Naive B cell (primary cell): ENCODE measurements at regions not wholly inside any gene's neighbourhood (a gene's known extent, or its start where the extent isn't known, plus 50 kb on each side); places are given as distances from the start of the nearest gene placed in this dataset.

ENCODE experiments used
- ATAC-seq, 2 donors: fragments of 150-1000 bp; cut with Tn5 transposase; 2 replicates each; pipeline ENCODE4 v1.10.0; 2021; ENCODE audit warnings: low read depth in 2 of 2, mild to moderate bottlenecking in 2 of 2, moderate library complexity in 2 of 2
- DNase-seq: peaks from one replicate; pipeline ENCODE4 v3.0.0; 2022
- H3K27ac Mint-ChIP-seq, 6 donors: one replicate each; pipeline ENCODE4 v1.8.0; 2020 to 2022; ENCODE audit warnings: mild to moderate bottlenecking in 6 of 6, mixed read lengths in 6 of 6, moderate library complexity in 5 of 6, inconsistent platforms in 2 of 6
- H3K27me3 Mint-ChIP-seq, 3 donors: one replicate each; pipeline ENCODE4 v1.8.0; 2021 to 2022; ENCODE audit warnings: mixed read lengths in 3 of 3, mild to moderate bottlenecking in 1 of 3
- H3K36me3 Mint-ChIP-seq, 2 donors: one replicate each; pipeline ENCODE4 v1.8.0; 2020 to 2022; ENCODE audit warnings: mixed read lengths in 2 of 2, inconsistent platforms in 1 of 2, mild to moderate bottlenecking in 1 of 2
- H3K4me1 Mint-ChIP-seq, 3 donors: one replicate each; pipeline ENCODE4 v1.8.0; 2020 to 2022; ENCODE audit warnings: mixed read lengths in 3 of 3, inconsistent platforms in 1 of 3, mild to moderate bottlenecking in 1 of 3, moderate library complexity in 1 of 3
- H3K4me3 Mint-ChIP-seq, 8 donors: one replicate each; pipeline ENCODE4 v1.8.0; 2020 to 2022; ENCODE audit warnings: mild to moderate bottlenecking in 8 of 8, mixed read lengths in 8 of 8, moderate library complexity in 8 of 8, inconsistent platforms in 2 of 8
- H3K9me3 Mint-ChIP-seq, 7 donors: one replicate each; pipeline ENCODE4 v1.8.0; 2020 to 2022; ENCODE audit warnings: mixed read lengths in 7 of 7, mild to moderate bottlenecking in 5 of 7, inconsistent platforms in 2 of 7, moderate library complexity in 1 of 7

GRCh38 chr5:169440107-169440705 lies 139.3 kb upstream of the SLIT3 start:
- Mint-ChIP-seq H3K27ac (no peak overlapping the region), H3K4me1 (no peaks in the 10 kb centered on the region), H3K4me3 (no peak overlapping the region), H3K27me3 (peaks cover 0 to 10% (median 9%) of the 10 kb centered on the region in 3 donors), H3K9me3 (peaks cover 0 to 5% (median 0%) of the 10 kb centered on the region in 7 donors), H3K36me3 (no peaks in the 10 kb centered on the region)
- DNase-seq, result no peak
- ATAC-seq, result no peak

- H3K4me3 Mint-ChIP-seq, result no peak overlapping the region
- no peaks in the 10 kb centered on the region for H3K4me1 Mint-ChIP-seq
- H3K36me3 Mint-ChIP-seq, result no peaks in the 10 kb centered on the region
- H3K9me3 Mint-ChIP-seq, result peaks cover 0 to 5% (median 0%) of the 10 kb centered on the region in 7 donors
- DNase-seq, result no peak
- no peak for ATAC-seq
- peaks cover 0 to 10% (median 9%) of the 10 kb centered on the region in 3 donors for H3K27me3 Mint-ChIP-seq
- H3K27ac Mint-ChIP-seq, result no peak overlapping the region
Measured at GRCh38 chr5:169439362-169439761, 138.4 kb upstream of the SLIT3 start.

- H3K4me3 Mint-ChIP-seq, result no peak overlapping the region
- DNase-seq, result no peak
- H3K27ac Mint-ChIP-seq, result no peak overlapping the region
- peaks cover 0 to 10% (median 9%) of the 10 kb centered on the region in 3 donors for H3K27me3 Mint-ChIP-seq
- no peaks in the 10 kb centered on the region for H3K36me3 Mint-ChIP-seq
- no peak for ATAC-seq
- peaks cover 0 to 3% (median 0%) of the 10 kb centered on the region in 7 donors for H3K9me3 Mint-ChIP-seq
- H3K4me1 Mint-ChIP-seq, result no peaks in the 10 kb centered on the region
Measured at GRCh38 chr5:169435506-169436229, 134.7 kb upstream of the SLIT3 start.

GRCh38 chr5:169433221-169433651 lies 132.3 kb upstream of the SLIT3 start:
- ATAC-seq (no peak), DNase-seq (no peak)
- no peak overlapping the region for H3K27ac Mint-ChIP-seq
- no peaks in the 10 kb centered on the region for H3K4me1 Mint-ChIP-seq
- H3K9me3 Mint-ChIP-seq, result peaks cover 0 to 4% (median 0%) of the 10 kb centered on the region in 7 donors
- peaks cover 0 to under 1% (median 0%) of the 10 kb centered on the region in 3 donors for H3K27me3 Mint-ChIP-seq
- H3K36me3 Mint-ChIP-seq, result no peaks in the 10 kb centered on the region
- H3K4me3 Mint-ChIP-seq, result no peak overlapping the region

- DNase-seq (no peak), ATAC-seq (no peak)
- H3K4me1 Mint-ChIP-seq, result no peaks in the 10 kb centered on the region
- no peak overlapping the region for H3K27ac Mint-ChIP-seq
- no peaks in the 10 kb centered on the region for H3K36me3 Mint-ChIP-seq
- H3K4me3 Mint-ChIP-seq, result no peak overlapping the region
- H3K9me3 Mint-ChIP-seq, result peaks cover 0 to 6% (median 0%) of the 10 kb centered on the region in 7 donors
- H3K27me3 Mint-ChIP-seq, result no peaks in the 10 kb centered on the region
Measured at GRCh38 chr5:169431386-169431785, 130.4 kb upstream of the SLIT3 start.

- H3K36me3 Mint-ChIP-seq, result no peaks in the 10 kb centered on the region
- ATAC-seq (no peak), DNase-seq (no peak)
- H3K4me1 Mint-ChIP-seq, result no peaks in the 10 kb centered on the region
- no peak overlapping the region for H3K27ac Mint-ChIP-seq
- H3K27me3 Mint-ChIP-seq, result no peaks in the 10 kb centered on the region
- H3K4me3 Mint-ChIP-seq, result no peak overlapping the region
- H3K9me3 Mint-ChIP-seq, result peaks cover 0 to 7% (median 0%) of the 10 kb centered on the region in 7 donors
Measured at GRCh38 chr5:169430671-169431070, 129.7 kb upstream of the SLIT3 start.

GRCh38 chr5:169429044-169429443 lies 128.1 kb upstream of the SLIT3 start:
- Mint-ChIP-seq H3K27me3 (no peaks in the 10 kb centered on the region), H3K9me3 (peaks cover 0 to 7% (median 1%) of the 10 kb centered on the region in 7 donors), H3K27ac (no peak overlapping the region), H3K36me3 (no peaks in the 10 kb centered on the region), H3K4me1 (no peaks in the 10 kb centered on the region), H3K4me3 (no peak overlapping the region)
- no peak for ATAC-seq
- DNase-seq, result no peak

- Mint-ChIP-seq H3K36me3 (no peaks in the 10 kb centered on the region), H3K4me1 (no peaks in the 10 kb centered on the region), H3K9me3 (peaks cover 0 to 7% (median 1%) of the 10 kb centered on the region in 7 donors), H3K27ac (no peak overlapping the region), H3K27me3 (no peaks in the 10 kb centered on the region), H3K4me3 (no peak overlapping the region)
- no peak for DNase-seq
- ATAC-seq, result no peak
Measured at GRCh38 chr5:169426784-169427183, 125.8 kb upstream of the SLIT3 start.

GRCh38 chr5:169424670-169425378 lies 123.9 kb upstream of the SLIT3 start:
- Mint-ChIP-seq H3K9me3 (peaks cover 0 to 7% (median 0%) of the 10 kb centered on the region in 7 donors), H3K4me1 (no peaks in the 10 kb centered on the region)

GRCh38 chr5:169424279-169424655 lies 123.3 kb upstream of the SLIT3 start:
- ATAC-seq (no peak), DNase-seq (no peak)
- Mint-ChIP-seq H3K4me1 (no peaks in the 10 kb centered on the region), H3K4me3 (no peak overlapping the region), H3K36me3 (no peaks in the 10 kb centered on the region), H3K27ac (peak overlapping the region in 1 of 6 donors; percentile 71), H3K9me3 (peaks cover 0 to 7% (median 0%) of the 10 kb centered on the region in 7 donors), H3K27me3 (no peaks in the 10 kb centered on the region)

More at GRCh38 chr5:169424670-169425378, 123.9 kb upstream of the SLIT3 start:
- Mint-ChIP-seq H3K4me3 (no peak overlapping the region), H3K36me3 (no peaks in the 10 kb centered on the region), H3K27ac (no peak overlapping the region), H3K27me3 (no peaks in the 10 kb centered on the region)
- no peak for ATAC-seq
- DNase-seq, result no peak

GRCh38 chr5:169423580-169424278 lies 122.8 kb upstream of the SLIT3 start:
- DNase-seq (no peak), ATAC-seq (no peak)
- no peak overlapping the region for H3K4me3 Mint-ChIP-seq
- no peaks in the 10 kb centered on the region for H3K27me3 Mint-ChIP-seq
- H3K4me1 Mint-ChIP-seq, result no peaks in the 10 kb centered on the region
- H3K27ac Mint-ChIP-seq, result no peak overlapping the region
- no peaks in the 10 kb centered on the region for H3K36me3 Mint-ChIP-seq
- H3K9me3 Mint-ChIP-seq, result peaks cover 0 to 3% (median 0%) of the 10 kb centered on the region in 7 donors

GRCh38 chr5:169422087-169422486 lies 121.1 kb upstream of the SLIT3 start:
- H3K4me1 Mint-ChIP-seq, result no peaks in the 10 kb centered on the region
- H3K36me3 Mint-ChIP-seq, result no peaks in the 10 kb centered on the region
- no peak for ATAC-seq
- no peak overlapping the region for H3K4me3 Mint-ChIP-seq
- peaks cover 0 to 13% (median 2%) of the 10 kb centered on the region in 7 donors for H3K9me3 Mint-ChIP-seq
- DNase-seq, result no peak
- no peak overlapping the region for H3K27ac Mint-ChIP-seq
- H3K27me3 Mint-ChIP-seq, result peaks cover 0 to 5% (median 0%) of the 10 kb centered on the region in 3 donors

GRCh38 chr5:169421677-169422076 lies 120.7 kb upstream of the SLIT3 start:
- Mint-ChIP-seq H3K36me3 (no peaks in the 10 kb centered on the region), H3K9me3 (peaks cover 0 to 13% (median 2%) of the 10 kb centered on the region in 7 donors), H3K4me1 (no peaks in the 10 kb centered on the region), H3K27ac (no peak overlapping the region), H3K27me3 (peaks cover 0 to 5% (median 0%) of the 10 kb centered on the region in 3 donors), H3K4me3 (no peak overlapping the region)
- DNase-seq (no peak), ATAC-seq (no peak)
